8988T (cell line): ENCODE measurements at regions not wholly inside any gene's neighbourhood (a gene's known extent, or its start where the extent isn't known, plus 50 kb on each side); places are given as distances from the start of the nearest gene placed in this dataset.
A peak's percentile ranks its signal among the peaks of the same experiment; 100 is the strongest.

Source experiments
- DNase-seq: peaks from one replicate; pipeline ENCODE4 v3.0.0; 2011

DNA sequence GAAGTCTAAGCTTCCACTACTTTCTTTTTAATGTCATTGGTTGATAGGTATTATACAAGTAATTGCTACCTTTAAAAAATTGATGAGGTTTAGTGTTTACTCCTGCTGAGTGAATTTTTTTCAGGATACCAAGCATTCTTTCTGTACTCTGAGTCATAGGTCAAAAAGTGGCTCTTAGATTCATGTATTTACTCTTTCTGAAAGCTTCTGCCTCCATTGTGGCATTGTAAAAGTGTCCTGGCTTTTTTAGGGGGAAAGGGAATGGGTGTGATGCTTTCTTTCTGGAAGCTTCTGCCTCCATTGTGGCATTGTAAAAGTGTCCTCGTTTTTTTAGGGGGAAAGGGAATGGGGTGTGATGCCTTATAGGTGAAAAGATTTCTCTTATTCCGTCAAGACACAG lies 286.5 kb downstream of the LPIN1 start:
- DNase-seq: no peak

DNA sequence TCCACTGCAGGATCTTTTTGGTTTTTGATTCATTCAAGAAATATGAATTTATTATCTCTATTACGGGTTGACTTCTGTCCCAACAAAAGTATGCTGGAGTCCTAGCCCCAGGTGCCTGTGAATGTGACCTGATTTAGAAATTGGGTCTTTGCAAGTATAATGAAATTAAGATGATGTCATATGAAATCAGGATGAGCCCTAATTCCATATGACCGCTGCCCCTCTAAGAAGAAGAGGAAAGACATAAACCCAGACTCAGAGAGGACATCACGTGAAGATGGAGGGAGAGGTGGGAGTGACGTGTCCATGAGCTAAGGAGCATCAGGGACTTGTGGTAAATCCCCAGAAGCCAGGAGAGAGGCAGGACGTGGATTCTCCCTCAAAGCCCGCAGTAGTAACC lies 287.1 kb downstream of the LPIN1 start:
- no peak for DNase-seq

DNA sequence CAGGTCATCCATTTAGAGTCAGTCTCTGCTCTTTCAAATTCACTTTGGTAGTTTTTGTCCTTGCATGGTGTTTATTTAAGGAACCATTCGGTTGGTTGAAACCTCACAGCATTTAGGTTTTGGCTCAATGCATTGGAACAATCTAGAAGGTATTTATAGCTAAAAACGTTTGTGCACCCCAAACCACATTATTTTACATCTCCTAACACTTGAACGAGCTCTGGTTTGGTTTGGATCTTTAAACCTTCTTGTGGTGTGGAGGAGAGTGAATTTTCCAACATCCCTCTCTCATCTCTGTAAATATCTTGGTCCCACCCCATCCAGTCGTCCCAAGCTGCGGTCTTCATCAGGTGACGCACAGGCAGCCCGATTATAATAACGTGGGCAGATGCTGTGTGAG lies 287.9 kb downstream of the LPIN1 start:
- no peak for DNase-seq

DNA sequence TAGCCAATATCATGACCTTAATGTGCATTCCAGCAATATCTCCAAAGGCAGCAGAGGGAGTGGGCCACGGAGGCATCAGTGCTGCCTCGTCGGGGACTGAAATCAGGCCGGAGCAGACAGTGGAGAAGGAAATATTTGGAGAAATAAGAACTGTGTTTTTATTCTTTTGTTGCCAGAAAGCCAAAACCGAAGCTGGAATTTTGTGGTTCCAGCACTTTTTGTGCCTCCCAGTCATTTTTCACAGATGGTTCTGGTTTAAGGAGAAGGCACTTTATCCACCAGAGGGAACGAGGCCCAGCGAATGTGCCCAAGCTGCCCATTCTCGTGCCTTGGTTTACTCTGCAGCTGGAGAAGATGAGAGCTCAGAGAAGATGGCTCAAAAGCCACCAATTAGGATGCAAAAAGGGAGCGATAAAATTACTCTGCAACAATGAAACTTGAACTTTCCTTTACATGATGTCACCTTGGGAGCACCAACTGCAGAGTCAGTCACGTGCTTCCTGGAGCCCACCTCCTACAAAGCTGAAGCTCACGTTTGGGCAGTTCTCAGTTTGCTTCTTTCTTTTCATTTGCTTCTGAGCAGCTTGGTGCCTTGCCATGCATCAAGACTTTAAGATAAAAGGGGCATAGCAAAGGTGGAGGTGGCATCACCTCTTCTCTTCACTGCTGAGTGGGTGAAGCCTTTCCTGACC lies 288.7 kb downstream of the LPIN1 start:
- DNase-seq: no peak

DNA sequence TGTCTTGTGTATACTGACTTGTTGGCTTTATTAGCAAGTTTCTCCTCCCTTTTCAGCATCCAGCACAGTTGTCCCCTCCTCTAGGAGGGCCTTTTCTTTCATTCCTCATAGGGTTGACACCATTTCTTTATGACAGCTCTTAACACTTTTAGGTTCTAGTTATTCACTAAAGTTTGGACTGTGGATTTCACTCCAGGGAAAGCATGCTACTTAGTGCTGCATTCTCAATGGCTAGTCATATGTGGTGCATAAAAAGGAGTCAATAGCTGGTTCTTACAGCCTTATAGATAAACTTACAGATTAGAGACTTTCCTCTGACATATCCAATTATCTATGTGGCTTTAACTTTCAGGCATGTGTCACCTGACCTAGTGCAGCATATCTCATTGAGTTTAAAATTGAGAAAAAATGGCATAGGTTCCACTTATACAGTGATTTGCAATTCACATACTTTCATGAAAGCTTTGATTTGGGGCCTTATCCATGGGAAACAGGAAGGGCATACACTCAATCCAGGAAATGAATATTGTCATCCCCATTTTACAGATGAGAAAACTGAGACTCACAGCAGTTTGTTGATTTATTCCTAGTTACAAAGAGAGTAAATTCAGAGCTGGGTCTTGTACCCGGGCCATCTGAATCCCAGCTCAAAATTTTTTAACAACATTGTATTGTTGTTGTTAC lies 289.7 kb downstream of the LPIN1 start:
- no peak for DNase-seq

DNA sequence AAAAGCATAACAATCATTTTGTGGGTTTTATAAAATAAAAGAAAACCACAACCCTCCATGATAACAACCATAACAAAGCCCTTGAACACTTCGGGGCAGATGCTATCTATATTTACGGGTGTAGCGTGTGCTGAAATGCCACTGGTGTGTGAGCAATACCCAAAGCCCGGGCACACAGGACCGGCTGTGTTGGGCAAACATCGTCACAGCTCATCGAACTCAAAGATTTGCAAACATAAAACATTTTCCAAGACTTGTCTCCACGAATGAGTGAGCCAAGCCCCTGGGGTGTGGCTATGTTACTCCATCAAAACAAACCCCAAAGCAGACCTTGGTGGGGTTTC lies 290.2 kb downstream of the LPIN1 start:
- no peak for DNase-seq

DNA sequence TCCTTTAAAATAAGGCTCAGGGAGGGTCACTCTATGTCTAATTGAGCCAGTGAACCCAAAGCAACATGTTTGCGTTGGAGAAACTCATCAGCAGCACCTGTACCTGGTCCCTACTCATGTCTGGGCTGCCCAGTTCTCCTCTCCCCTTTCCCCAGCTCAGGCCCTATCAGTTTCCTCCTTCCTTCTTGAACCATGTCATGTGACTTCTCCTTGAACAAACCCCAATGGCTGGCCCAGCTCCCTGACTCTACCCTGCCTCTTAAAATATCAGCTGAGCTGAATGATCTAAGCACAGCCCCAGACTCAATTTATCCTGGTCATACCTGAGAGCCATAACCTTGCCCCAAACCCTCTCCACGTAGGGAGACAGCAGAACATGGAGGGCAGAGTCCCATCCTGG lies 290.9 kb downstream of the LPIN1 start:
- DNase-seq: no peak

DNA sequence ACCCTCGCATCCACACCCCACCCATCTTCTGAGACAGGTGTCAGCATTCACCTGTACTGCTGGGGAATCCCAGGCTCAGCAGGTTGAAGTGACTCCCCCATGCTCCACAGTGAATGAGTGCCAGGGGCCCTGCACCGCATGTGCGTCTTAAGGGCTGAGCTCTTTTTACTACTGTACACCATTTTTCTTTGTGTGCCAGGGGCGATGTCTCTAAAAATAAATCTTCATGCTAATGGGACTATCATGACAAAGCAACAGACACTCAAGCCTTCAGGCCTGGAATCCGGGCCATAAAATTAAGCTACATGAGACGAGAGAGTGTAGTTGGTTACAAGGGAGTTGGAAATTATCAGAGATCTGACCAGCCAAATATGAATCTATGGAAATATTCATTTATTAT lies 294.8 kb downstream of the LPIN1 start:
- no peak for DNase-seq

DNA sequence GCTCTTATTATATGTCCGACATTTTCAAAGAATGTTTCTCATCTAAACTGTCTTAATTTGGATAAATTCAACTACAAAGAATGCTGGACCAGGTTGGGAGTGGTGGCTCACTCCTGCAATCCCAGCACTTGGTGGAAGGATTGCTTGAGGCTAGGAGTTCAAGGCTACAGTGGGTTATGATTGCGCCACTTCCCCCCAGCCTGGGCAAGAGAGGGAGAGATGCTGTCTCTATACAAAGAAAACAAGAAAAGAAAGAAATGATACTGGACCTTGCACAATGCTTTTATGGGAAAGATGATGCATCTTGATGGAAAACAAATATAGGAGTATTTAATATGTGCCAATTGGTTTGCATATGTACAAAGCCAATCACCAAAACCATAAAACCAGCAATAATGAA lies 296.7 kb downstream of the LPIN1 start:
- no peak for DNase-seq

DNA sequence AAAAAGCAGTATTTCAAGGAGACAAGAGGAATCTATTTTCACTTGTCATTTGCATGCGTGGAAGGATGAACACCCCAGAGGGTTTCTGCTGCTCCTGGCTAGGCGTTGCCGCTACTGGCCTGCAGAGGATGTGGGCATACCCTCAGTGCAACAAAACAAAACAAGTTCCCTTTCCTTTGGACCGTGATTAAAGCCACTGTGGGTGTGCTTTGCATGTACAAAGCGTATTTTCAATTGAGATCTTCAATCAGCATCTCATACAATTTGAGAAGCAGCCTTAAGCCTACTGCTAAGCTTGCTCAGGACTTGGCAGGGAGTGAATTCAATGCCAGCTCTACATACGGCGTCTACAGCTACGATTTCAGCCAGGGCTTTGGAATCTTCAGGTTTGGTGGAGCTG lies 298.4 kb downstream of the LPIN1 start:
- DNase-seq: no peak

DNA sequence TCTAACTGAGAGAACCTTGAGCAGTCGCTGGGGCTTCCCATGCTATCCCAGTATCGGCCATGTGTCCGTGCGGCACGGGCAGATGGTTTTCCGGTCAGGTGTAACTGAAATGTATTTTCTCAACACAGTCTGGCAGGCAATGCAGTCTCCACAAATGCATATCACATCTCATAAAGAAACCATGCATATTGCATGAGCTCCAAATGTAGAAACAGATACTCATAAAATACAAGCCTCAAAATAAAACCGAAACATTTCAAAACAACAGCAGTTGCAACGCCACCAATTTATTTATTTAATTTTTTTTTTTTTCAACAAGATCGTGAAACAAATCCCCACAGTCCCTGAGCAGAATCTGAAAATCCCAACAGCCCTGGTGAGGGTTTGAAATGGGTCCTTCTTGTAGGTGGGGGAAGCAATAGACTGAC lies 299.4 kb downstream of the LPIN1 start:
- no peak for DNase-seq

DNA sequence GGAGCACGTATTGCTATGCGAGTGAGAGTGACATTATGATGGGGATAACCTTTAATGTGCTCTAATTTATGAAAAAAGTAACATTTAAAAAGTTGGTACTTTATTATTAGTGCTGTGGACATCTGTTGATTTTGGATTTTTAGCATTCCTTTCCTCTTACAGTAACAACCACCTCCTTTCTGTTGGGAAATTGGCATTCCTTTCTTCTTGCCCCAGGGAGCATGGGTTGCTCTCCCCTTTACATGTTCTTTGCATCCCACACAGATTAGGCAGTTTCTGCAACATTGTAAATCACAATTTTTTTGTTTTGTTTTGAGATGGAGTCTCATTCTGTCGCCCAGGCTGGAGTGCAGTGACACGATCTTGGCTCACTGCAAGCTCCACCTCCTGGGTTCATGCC lies 300.2 kb downstream of the LPIN1 start:
- no peak for DNase-seq

DNA sequence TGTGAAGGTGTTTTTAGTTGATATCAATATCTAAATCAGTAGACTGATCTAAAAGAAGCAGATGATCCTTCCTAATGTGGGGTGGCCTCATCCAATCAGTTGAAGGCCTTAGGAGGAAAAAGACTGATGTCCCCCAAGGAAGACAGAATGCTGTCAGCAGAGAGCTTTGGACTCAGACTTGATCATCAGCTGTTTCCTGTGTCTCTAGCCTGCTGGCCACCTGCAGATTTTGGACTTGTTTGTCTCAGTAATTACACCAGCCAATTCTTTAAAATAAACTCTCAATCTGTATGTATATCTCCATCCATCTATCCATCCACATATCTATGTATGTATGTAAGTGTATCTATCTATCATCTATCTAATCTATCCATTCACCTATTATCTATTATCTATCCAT lies 301.3 kb downstream of the LPIN1 start:
- no peak for DNase-seq

DNA sequence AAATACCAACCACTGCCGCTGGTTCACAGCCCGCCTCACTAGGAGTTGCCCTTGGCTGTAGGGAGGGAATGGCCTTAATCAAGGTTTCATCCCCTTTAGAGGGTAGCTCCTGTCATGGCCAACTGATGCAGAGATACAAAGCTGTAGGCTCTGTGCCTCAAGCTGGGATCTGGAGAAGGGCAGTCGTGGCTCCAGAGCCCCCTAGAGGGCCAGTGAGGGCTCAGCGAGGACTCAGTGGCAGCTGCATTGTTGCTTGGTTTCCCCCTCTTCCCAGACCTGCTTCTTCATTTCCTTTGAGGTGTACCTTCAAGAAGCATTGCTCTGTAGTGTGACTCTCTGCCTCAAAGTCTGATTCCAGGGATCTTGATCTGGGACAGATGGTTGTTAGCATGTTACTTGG lies 302.1 kb downstream of the LPIN1 start:
- peak; percentile 26 for DNase-seq

DNA sequence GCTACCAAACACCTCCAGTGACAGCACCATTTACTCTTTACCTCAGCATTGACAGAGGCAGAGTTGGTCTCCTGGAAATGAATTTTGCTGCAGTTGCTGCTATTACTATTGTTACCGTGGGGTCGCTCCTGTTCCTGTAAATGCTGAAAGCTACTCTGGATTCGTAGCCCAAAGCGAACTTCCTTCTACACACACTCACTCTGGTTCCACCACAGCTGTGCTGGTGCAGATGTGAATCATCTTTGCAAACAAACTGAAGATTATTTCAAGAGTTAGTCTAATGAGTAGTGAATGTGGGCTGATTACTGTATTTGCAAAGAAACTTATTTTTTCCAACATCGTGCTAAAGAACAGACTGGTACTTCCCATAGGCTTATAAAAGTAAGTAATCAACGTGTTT lies 304.0 kb downstream of the LPIN1 start:
- no peak for DNase-seq

DNA sequence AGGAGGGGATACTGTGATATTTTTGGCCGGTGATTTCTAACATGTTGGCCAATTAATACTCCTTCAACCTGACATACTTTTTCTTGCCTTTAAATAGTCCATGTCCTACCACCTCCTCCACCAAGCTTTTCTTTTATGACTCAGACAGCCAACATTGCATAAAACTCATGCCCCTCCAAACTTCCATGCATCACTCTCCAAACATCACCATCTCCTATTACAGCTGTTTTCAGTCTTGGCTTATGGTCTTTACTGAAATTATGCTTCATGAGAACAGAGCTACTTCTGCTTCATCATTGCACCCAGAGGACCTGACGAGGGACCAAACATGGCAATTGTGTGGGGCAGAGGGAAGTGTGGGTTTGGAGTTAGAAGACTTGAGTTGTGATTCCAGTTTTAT lies 305.4 kb downstream of the LPIN1 start:
- no peak for DNase-seq

DNA sequence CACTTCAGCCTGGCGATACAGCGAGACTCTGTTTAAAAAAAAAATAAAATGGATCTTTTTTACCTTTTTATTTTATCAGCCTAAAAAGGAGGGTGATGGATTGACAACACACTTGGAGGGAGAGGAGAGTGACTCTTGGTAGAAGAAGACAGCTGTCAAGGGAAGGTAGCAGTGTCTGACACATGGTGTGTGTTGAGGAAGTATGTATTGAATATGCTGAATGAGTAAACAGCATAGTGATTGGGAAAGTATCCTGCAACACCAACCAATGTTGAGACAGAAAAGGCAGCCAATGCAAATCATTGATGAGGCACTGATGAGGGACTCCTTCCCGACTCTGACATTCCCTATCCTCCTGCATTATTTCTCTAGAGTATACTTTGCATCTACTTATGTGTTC lies 306.4 kb downstream of the LPIN1 start:
- no peak for DNase-seq

DNA sequence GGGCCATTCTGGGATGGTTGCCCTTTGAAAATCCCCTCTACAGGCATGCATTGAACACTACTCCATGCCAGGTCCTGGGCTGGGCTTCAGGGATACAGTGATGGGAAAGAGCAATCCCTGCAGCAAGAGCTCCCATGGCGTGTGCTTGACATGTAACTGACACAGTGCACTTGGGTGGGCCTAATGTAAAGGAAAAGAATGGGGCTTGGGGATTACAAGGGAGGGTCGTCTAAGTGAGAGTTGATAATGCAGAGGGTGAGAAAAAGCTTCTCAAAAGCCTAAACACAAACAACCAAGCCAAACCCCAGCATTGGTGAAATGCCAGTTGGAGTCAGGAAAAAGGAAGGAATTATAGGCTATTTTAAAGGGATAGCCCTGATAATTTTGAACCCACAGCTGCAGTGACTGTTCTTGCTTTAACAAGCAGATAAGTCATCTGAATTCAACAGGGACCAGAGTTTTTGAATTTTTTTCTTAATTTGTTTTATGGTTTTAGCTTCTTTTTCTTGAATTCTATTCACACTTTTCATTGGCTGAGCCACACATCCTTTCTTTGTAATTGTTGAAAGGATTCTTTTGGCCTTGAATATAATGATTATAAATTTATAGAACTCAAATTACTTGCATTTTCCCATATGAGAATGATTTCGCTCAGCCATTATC lies 308.7 kb downstream of the LPIN1 start:
- no peak for DNase-seq

DNA sequence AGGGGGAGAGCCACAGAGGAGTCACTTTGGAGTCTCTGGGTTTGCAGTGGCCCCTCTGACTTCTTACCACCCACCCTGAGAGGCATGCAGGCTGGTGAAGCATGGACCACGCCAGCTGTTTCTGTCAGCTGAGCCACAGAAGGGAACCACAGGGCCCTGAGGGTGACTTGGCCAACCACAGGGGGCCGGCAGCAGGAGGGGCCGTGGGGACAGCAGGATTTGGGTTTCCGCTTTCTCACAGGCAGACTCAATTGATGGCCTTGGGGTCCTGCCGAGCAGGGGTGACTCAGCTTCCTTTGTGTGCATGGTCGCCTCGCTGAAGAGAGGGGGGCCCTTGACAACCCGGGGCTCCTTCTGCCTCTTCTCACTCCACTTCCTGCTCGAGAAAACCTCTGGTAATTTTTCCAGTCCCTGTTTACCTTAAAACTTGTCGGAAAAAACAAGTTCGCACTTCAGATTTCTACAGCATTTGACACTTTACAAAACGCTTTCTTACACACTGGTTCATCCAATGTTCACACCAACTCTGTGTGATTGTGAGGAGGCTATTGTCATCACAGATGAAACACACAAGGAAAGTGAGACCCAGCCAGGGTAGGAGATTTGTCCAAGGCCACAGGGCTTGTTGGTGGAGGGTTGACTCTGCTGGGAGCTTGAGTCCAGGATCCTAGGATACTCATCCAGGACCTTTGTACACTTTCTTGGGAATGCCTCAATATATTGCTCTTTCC lies 311.2 kb downstream of the LPIN1 start:
- DNase-seq: no peak

DNA sequence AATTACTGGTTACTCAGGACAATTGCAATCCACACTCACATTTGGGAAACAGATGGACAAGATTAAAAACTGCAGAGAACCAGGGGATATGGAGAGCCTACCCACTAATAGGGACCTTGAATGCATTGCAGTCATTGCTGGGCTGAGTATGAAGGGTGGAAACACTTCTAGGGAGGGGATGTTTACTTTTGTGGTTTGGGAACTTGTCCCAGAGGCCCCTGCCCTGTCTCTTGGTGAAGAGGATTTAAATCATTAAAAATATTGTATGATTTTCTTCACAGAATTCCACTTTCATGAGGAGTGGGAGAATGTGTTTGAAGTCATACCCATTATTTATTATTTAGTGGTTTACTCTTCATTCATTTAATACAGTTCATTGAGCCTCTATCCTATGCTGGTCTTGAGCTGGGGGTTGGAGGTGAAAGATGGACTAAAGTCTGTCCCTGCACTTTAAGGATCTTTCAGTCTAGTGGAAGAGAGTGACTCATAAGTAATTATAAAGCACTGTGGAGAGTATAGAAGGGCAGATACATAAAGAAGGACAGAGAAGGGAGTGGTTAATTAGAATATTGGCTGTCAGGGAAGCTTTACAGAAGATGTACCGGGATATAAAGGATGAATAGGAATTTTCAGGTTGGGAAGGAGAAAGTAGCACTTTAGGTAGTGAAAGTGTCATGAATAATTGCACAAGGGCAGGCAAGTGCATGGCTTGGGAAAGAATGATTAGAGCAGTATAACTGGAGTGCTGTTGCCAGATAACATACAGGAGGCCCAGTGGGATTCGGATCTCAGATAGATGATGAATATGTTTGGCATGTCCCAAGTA lies 313.4 kb downstream of the LPIN1 start:
- DNase-seq: no peak

DNA sequence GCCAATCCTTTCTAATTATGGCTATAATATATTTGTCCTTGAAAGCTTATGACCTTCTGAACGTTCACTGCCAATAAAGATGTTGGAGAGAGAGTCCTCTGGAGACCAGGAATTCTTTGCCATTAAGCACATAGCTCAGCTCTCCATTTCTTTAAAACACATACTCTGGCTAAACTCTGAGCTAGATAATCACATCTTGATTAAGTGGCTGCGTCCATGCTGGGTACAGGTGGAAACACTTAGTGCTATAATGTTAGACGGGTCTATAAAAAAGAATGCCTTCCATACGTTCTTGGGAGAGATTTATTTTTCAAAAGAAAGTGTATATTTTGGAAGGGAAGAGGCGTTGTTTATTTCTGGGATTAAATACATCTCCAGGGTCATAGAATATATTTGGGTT lies 314.5 kb downstream of the LPIN1 start:
- no peak for DNase-seq

DNA sequence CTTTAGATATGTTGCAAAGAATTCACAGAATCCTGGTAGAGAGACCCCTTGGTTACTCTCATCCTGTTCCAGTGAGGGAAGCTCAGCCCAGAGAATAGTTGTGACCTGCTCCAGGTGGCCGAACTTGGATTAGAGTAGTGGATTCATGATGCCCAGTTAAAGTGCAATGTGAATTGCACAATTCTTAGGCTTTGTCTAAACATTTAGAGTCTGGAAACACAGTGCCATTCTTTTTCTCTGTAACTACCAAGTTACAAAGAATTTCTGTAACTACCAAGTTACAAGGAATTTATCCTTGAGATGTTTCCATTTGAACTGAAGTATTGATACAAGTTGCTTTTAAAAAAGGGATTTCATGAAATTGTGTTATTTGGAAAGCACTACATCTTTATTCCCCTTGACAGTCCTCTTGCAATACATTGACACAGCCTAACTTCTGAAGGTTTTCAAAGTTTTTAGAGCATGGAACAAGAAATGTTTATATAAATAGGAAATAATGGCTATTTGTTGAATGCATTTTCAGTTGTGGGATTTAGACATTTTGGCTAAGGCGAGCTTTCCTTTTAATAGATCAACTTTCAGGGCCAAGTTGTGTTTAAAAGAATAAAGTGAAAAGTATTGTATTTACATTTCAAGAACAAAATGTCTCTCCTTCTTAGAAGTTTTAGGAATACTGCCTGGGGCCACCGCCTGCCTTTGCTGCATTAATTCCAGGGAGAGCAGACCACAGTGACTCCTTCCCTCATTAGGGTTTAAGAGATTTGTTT lies 315.0 kb downstream of the LPIN1 start:
- no peak for DNase-seq
